SK-N-MC (cell line): ENCODE measurements at regions not wholly inside any gene's neighbourhood (a gene's known extent, or its start where the extent isn't known, plus 50 kb on each side); places are given as distances from the start of the nearest gene placed in this dataset.

Source experiments
- EZH2 ChIP-seq: fragments of 200-600 bp; sonication (generic); IDR thresholded peaks from one replicate; pipeline ENCODE4 v1.6.1; 2017; ENCODE audit warnings: antibody characterized with exemption
- POLR2AphosphoS5 ChIP-seq: IDR thresholded peaks from 2 replicates; pipeline ENCODE4 v1.6.1; 2012; ENCODE audit warnings: mild to moderate bottlenecking, low read depth, low read length, borderline replicate concordance

GRCh38 chr4:66197451-66197850, 527.2 kb upstream of the EPHA5 start:
- TF ChIP-seq EZH2 (no peak), POLR2AphosphoS5 (no peak)
